Thyroid gland (tissue), 4 donors: ENCODE measurements at regions not wholly inside any gene's neighbourhood (a gene's known extent, or its start where the extent isn't known, plus 50 kb on each side); places are given as distances from the start of the nearest gene placed in this dataset.
"Not testable (repeated sequence)": the region's sequence is repeated elsewhere in the genome, so short reads cannot be mapped to it uniquely, and the experiment has no call there.

Experiments used
- DNase-seq, 2 donors: peaks; one replicate each; pipeline ENCODE4 v3.0.0-alpha.2; 2019
- H3K27ac ChIP-seq, 3 donors: fragments of 200-600 bp; sonication (generic); 1 replicate in 2 of 3; 2 replicates in 1 of 3; pipeline ENCODE4 v1.5.1; 2016 to 2019; ENCODE audit warnings: mild to moderate bottlenecking in 1 of 3, moderate library complexity in 1 of 3
- H3K27me3 ChIP-seq: fragments of 200-600 bp; sonication (generic); one replicate; pipeline ENCODE4 v1.5.1; 2019
- H3K36me3 ChIP-seq, 2 donors: fragments of 200-600 bp; sonication (generic); one replicate each; pipeline ENCODE4 v1.5.1; 2016 to 2019
- H3K4me1 ChIP-seq, 2 donors: fragments of 200-600 bp; sonication (generic); one replicate each; pipeline ENCODE4 v1.5.1; 2017 to 2019
- H3K4me3 ChIP-seq, 3 donors: fragments of 200-600 bp; sonication (generic); replicated peaks in 1 of 3; 1 replicate in 2 of 3; 2 replicates in 1 of 3; pipeline ENCODE4 v1.5.1; 2016; ENCODE audit warnings: mild to moderate bottlenecking in 1 of 3
- H3K9me3 ChIP-seq: fragments of 200-600 bp; sonication (generic); one replicate; pipeline ENCODE4 v1.5.1; 2017
- CTCF ChIP-seq, 6 experiments: fragments of 200-600 bp in 3 of 6; fragments of 450-650 bp in 3 of 6; sonication (generic) in 3 of 6; IDR thresholded peaks; one replicate each; pipeline ENCODE4 v1.5.1; 2016 to 2019; ENCODE audit warnings: antibody characterized with exemption in 6 of 6, mild to moderate bottlenecking in 2 of 6, inconsistent platforms in 1 of 6, moderate library complexity in 1 of 6
- POLR2A ChIP-seq, 2 donors: fragments of 450-650 bp; IDR thresholded peaks; one replicate each; pipeline ENCODE4 v1.6.1; 2017; ENCODE audit warnings: antibody characterized with exemption in 2 of 2, mild to moderate bottlenecking in 2 of 2, moderate library complexity in 1 of 2
- WGBS, 2 donors: methylation state at CpG; one replicate each; pipeline ENCODE4 v1.1.5; 2017; 5-methylcytosine and 5-hydroxymethylcytosine counted together
- intact Hi-C: fragments of 100-400 bp; cut with DNase I; formaldehyde crosslinking; loops from one replicate; pipeline ENCODE4 v1.15.1; 2023

- DNase-seq, H3K36me3 ChIP-seq, H3K27me3 ChIP-seq, H3K9me3 ChIP-seq, H3K4me3 ChIP-seq, intact Hi-C loops, H3K27ac ChIP-seq, H3K4me1 ChIP-seq: not testable (repeated sequence)
- WGBS, 2 donors = 58 to 90% methylated on average over 5 to 6 of the region's 8 CpGs
Measured at GRCh38 chr20:47977789-47978252, 192.5 kb upstream of the SULF2 start.

- H3K27me3 ChIP-seq, DNase-seq, H3K4me3 ChIP-seq, intact Hi-C loops, H3K36me3 ChIP-seq, H3K27ac ChIP-seq, H3K9me3 ChIP-seq, H3K4me1 ChIP-seq: not testable (repeated sequence)
- 74 to 75% methylated on average over 16 to 20 of the region's 20 CpGs for WGBS, 2 donors
Measured at GRCh38 chr20:47977017-47977788, 191.9 kb upstream of the SULF2 start.

GRCh38 chr20:47974234-47974878 lies 189.1 kb upstream of the SULF2 start:
- intact Hi-C loops = no loop called here
- Histone ChIP-seq H3K9me3 (no peaks in the 10 kb centered on the region), H3K27ac (no peak overlapping the region), H3K4me3 (no peak overlapping the region), H3K27me3 (no peaks in the 10 kb centered on the region), H3K36me3 (no peaks in the 10 kb centered on the region), H3K4me1 (no peaks in the 10 kb centered on the region)
- 70 to 86% methylated on average over 6 to 8 of the region's 8 CpGs for WGBS, 2 donors
- no peak for TF ChIP-seq POLR2A (IDR thresholded peaks at IDR 0.05)
- DNase-seq = no peak

GRCh38 chr20:47973519-47974233 lies 188.4 kb upstream of the SULF2 start:
- Histone ChIP-seq H3K4me3 (no peak overlapping the region), H3K27ac (no peak overlapping the region), H3K4me1 (no peaks in the 10 kb centered on the region), H3K9me3 (no peaks in the 10 kb centered on the region), H3K27me3 (no peaks in the 10 kb centered on the region), H3K36me3 (no peaks in the 10 kb centered on the region)
- no peak for DNase-seq
- intact Hi-C loops = no loop called here
- 68 to 71% methylated on average over 24 of the region's 26 CpGs for WGBS, 2 donors
- TF ChIP-seq CTCF (IDR thresholded peaks at IDR 0.05) (no peak), POLR2A (IDR thresholded peaks at IDR 0.05) (no peak)

- no peaks in the 10 kb centered on the region for H3K4me1 ChIP-seq
- no peaks in the 10 kb centered on the region for H3K9me3 ChIP-seq
- no peaks in the 10 kb centered on the region for H3K36me3 ChIP-seq
- DNase-seq = no peak
- intact Hi-C loops = no loop called here
- TF ChIP-seq CTCF (IDR thresholded peaks at IDR 0.05) = no peak
- no peak for TF ChIP-seq POLR2A (IDR thresholded peaks at IDR 0.05)
- 82 to 84% methylated on average over 17 of the region's 17 CpGs for WGBS, 2 donors
- no peaks in the 10 kb centered on the region for H3K27me3 ChIP-seq
- no peak overlapping the region for H3K27ac ChIP-seq
- H3K4me3 ChIP-seq = no peak overlapping the region
Measured at GRCh38 chr20:47972916-47973309, 187.6 kb upstream of the SULF2 start.

GRCh38 chr20:47972297-47972915 lies 187.1 kb upstream of the SULF2 start:
- H3K27me3 ChIP-seq, H3K27ac ChIP-seq, H3K4me3 ChIP-seq, H3K36me3 ChIP-seq, intact Hi-C loops, H3K4me1 ChIP-seq, H3K9me3 ChIP-seq: not testable (repeated sequence)
- WGBS, 2 donors = 36 to 37% methylated on average over 26 of the region's 26 CpGs
- DNase-seq = peak; percentile 32 to 33
